Panc1 (cell line): ENCODE measurements at regions not wholly inside any gene's neighbourhood (a gene's known extent, or its start where the extent isn't known, plus 50 kb on each side); places are given as distances from the start of the nearest gene placed in this dataset.

Experiments used
- ATAC-seq: fragments of 200-7000 bp; cut with Tn5 transposase; 2 replicates; pipeline ENCODE4 v1.9.1; 2020; ENCODE audit warnings: mild to moderate bottlenecking, moderate library complexity
- BruUV-seq: library from RNA; stranded (reverse); fragments of 400-500 nt; replicated peaks from 2 replicates; lab custom pipeline; 2021; lab: Mats Ljungman, UMichigan
- CTCF ChIA-PET: fragments of 300-600 bp; sonication (Branson Sonifier 250); formaldehyde crosslinking; loops from one replicate; lab custom pipeline; 2022; ENCODE audit warnings: antibody characterized with exemption; lab: Charles Lee
- POLR2A ChIA-PET: fragments of 300-600 bp; sonication (Branson Sonifier 250); formaldehyde crosslinking; loops from one replicate; lab custom pipeline; 2022; ENCODE audit warnings: antibody characterized with exemption; lab: Charles Lee
- DNase-seq: peaks from one replicate; pipeline ENCODE4 v3.0.0-alpha.2; 2010; ENCODE audit warnings: low read depth, low spot score
- H3K27ac ChIP-seq: 2 replicates; pipeline ENCODE4 v1.5.1; 2011; ENCODE audit warnings: mild to moderate bottlenecking, low read length, inconsistent platforms
- H3K27me3 ChIP-seq: fragments of 200-500 bp; sonication (Bioruptor generic); 2 replicates; pipeline ENCODE4 v1.6.0; 2014; ENCODE audit warnings: low read length, inconsistent platforms; ENCODE audit not compliant: control insufficient read depth, insufficient read depth
- H3K36me3 ChIP-seq: fragments of 200-500 bp; sonication (Bioruptor generic); 2 replicates; pipeline ENCODE4 v1.5.1; 2014; ENCODE audit warnings: inconsistent platforms, mild to moderate bottlenecking, low read length, moderate library complexity; ENCODE audit not compliant: control insufficient read depth, insufficient read depth
- H3K4me1 ChIP-seq: 2 replicates; pipeline ENCODE4 v1.5.1; 2011; ENCODE audit warnings: inconsistent platforms, mild to moderate bottlenecking, low read length, moderate library complexity; ENCODE audit not compliant: control insufficient read depth, insufficient read depth
- H3K4me3 ChIP-seq, 2 experiments: 2 replicates each; pipeline ENCODE4 v1.5.1; 2011 to 2012; ENCODE audit warnings: low read depth in 2 of 2, low read length in 2 of 2, mild to moderate bottlenecking in 2 of 2, inconsistent platforms in 1 of 2, moderate library complexity in 1 of 2
- H3K9me3 ChIP-seq: fragments of 200-500 bp; sonication (Bioruptor generic); 2 replicates; pipeline ENCODE4 v1.5.1; 2014; ENCODE audit warnings: low read depth, mild to moderate bottlenecking, inconsistent platforms, low read length, moderate library complexity; ENCODE audit not compliant: control insufficient read depth, insufficient read depth
- POLR2AphosphoS5 ChIP-seq: IDR thresholded peaks from 2 replicates; pipeline ENCODE4 v1.6.1; 2012; ENCODE audit warnings: mild to moderate bottlenecking, low read depth, low read length, moderate library complexity
- REST ChIP-seq, 2 experiments: IDR thresholded peaks; 2 replicates each; pipeline ENCODE4 v1.6.1; 2011 to 2012; ENCODE audit warnings: low read depth in 2 of 2, control low read depth in 1 of 2, low read length in 1 of 2, mild to moderate bottlenecking in 1 of 2, moderate library complexity in 1 of 2; ENCODE audit not compliant: insufficient read depth in 1 of 2
- SIN3A ChIP-seq: IDR thresholded peaks from 2 replicates; pipeline ENCODE4 v1.6.1; 2012; ENCODE audit warnings: low read depth, mild to moderate bottlenecking, low read length, moderate library complexity, borderline replicate concordance; ENCODE audit not compliant: insufficient read depth
- TCF7L2 ChIP-seq: IDR thresholded peaks from 2 replicates; pipeline ENCODE4 v1.6.1; 2011; ENCODE audit warnings: mild to moderate bottlenecking, low read depth, low read length, inconsistent platforms
- in situ Hi-C: cut with HindIII; loops from 2 replicates; pipeline ENCODE4 v1.10.0; 2016; ENCODE audit warnings: low sequenced_read_pairs, low pct_unique_long_range_greater_than_20kb
- intact Hi-C: fragments of 100-400 bp; cut with micrococcal nuclease; formaldehyde crosslinking; loops from one replicate; pipeline ENCODE4 v1.10.0; 2022; ENCODE audit not compliant: unreplicated experiment
- TF ChIP-seq, protein P1 (sequence below): fragments of 450-650 bp; IDR thresholded peaks from 2 replicates; pipeline ENCODE4 v1.5.1; 2017; ENCODE audit warnings: mild to moderate bottlenecking

- H3K27me3 ChIP-seq, result no peaks in the 10 kb centered on the region
- DNase-seq (no peak), ATAC-seq (no peak)
- intact Hi-C loops, result no loop called here
- POLR2A ChIA-PET, result no interaction called here
- CTCF ChIA-PET, result no interaction called here
- H3K27ac ChIP-seq, result no peak overlapping the region
- no peaks in the 10 kb centered on the region for H3K4me1 ChIP-seq
- no peak overlapping the region for H3K4me3 ChIP-seq
- H3K36me3 ChIP-seq, result no peaks in the 10 kb centered on the region
- H3K9me3 ChIP-seq, result no peaks in the 10 kb centered on the region
- TF ChIP-seq, protein P1, sequence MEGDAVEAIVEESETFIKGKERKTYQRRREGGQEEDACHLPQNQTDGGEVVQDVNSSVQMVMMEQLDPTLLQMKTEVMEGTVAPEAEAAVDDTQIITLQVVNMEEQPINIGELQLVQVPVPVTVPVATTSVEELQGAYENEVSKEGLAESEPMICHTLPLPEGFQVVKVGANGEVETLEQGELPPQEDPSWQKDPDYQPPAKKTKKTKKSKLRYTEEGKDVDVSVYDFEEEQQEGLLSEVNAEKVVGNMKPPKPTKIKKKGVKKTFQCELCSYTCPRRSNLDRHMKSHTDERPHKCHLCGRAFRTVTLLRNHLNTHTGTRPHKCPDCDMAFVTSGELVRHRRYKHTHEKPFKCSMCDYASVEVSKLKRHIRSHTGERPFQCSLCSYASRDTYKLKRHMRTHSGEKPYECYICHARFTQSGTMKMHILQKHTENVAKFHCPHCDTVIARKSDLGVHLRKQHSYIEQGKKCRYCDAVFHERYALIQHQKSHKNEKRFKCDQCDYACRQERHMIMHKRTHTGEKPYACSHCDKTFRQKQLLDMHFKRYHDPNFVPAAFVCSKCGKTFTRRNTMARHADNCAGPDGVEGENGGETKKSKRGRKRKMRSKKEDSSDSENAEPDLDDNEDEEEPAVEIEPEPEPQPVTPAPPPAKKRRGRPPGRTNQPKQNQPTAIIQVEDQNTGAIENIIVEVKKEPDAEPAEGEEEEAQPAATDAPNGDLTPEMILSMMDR, result no peak
- TF ChIP-seq REST (IDR thresholded peaks at IDR 0.05; ENCODE audit: insufficient read depth in 1 of 2, low read depth in 2 of 2, low read length in 1 of 2), result no peak
- no peak for TF ChIP-seq POLR2AphosphoS5
- TF ChIP-seq TCF7L2, result no peak
- no TSS peak for BruUV-seq
- in situ Hi-C loops, result no loop called here
Observed at GRCh38 chr13:60720590-60720989, 323.6 kb downstream of the TDRD3 start.

GRCh38 chr13:60716313-60716712, 319.3 kb downstream of the TDRD3 start:
- no TSS peak for BruUV-seq
- intact Hi-C loops, result no loop called here
- no peak for DNase-seq
- POLR2A ChIA-PET, result no interaction called here
- no peaks in the 10 kb centered on the region for H3K4me1 ChIP-seq
- no peak overlapping the region for H3K4me3 ChIP-seq
- no peaks in the 10 kb centered on the region for H3K27me3 ChIP-seq
- CTCF ChIA-PET, result no interaction called here
- H3K9me3 ChIP-seq, result no peaks in the 10 kb centered on the region
- no peak overlapping the region for H3K27ac ChIP-seq
- no peaks in the 10 kb centered on the region for H3K36me3 ChIP-seq
- TF ChIP-seq, protein P1, result no peak
- TF ChIP-seq REST (IDR thresholded peaks at IDR 0.05; ENCODE audit: insufficient read depth in 1 of 2, low read depth in 2 of 2, low read length in 1 of 2) (no peak), TCF7L2 (no peak), POLR2AphosphoS5 (no peak), SIN3A (no peak)
- in situ Hi-C loops, result no loop called here
- ATAC-seq, result no peak
